Memory B cell (primary cell): ENCODE measurements at regions not wholly inside any gene's neighbourhood (a gene's known extent, or its start where the extent isn't known, plus 50 kb on each side); places are given as distances from the start of the nearest gene placed in this dataset.

Experiments
- ATAC-seq: fragments of 150-1000 bp; cut with Tn5 transposase; 2 replicates; pipeline ENCODE4 v1.10.0; 2021; ENCODE audit warnings: low read depth, mild to moderate bottlenecking, moderate library complexity
- DNase-seq, 2 donors: peaks; one replicate each; pipeline ENCODE4 v3.0.0; 2022; ENCODE audit warnings: low spot score in 2 of 2
- H3K27ac Mint-ChIP-seq: one replicate; pipeline ENCODE4 v1.8.0; 2022; ENCODE audit warnings: mild to moderate bottlenecking, moderate library complexity, mixed read lengths
- H3K27me3 Mint-ChIP-seq: one replicate; pipeline ENCODE4 v1.8.0; 2022; ENCODE audit warnings: mixed read lengths
- H3K36me3 Mint-ChIP-seq: one replicate; pipeline ENCODE4 v1.8.0; 2022; ENCODE audit warnings: mild to moderate bottlenecking, mixed read lengths
- H3K4me1 Mint-ChIP-seq: one replicate; pipeline ENCODE4 v1.8.0; 2022; ENCODE audit warnings: mixed read lengths
- H3K4me3 Mint-ChIP-seq: one replicate; pipeline ENCODE4 v1.8.0; 2022; ENCODE audit warnings: mild to moderate bottlenecking, moderate library complexity, mixed read lengths
- H3K9me3 Mint-ChIP-seq: one replicate; pipeline ENCODE4 v1.8.0; 2022; ENCODE audit warnings: mixed read lengths

DNA sequence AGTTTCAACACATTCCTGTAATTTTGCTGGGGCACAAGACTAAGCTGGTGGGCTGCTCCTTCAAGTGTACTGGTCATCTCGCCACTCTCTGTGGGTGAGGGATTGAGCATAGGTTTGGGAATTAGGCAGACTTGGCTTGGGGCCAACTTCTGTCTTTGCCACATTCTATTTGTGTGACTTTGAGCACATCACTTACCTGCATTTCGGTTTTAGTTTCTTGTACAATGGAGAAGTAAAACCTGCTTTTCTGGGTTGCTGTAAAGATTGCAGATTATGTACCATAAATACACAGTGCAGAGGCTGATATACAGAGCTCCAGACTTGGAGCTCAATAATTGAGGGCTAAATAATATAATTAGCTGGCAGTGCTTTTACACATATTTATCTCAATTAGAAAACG is 162.1 kb downstream of the C3orf38 start:
- Mint-ChIP-seq H3K27ac (no peak overlapping the region), H3K27me3 (no peaks in the 10 kb centered on the region), H3K4me3 (no peak overlapping the region), H3K4me1 (no peaks in the 10 kb centered on the region), H3K36me3 (no peaks in the 10 kb centered on the region), H3K9me3 (no peaks in the 10 kb centered on the region)
- DNase-seq (no peak), ATAC-seq (no peak)

DNA sequence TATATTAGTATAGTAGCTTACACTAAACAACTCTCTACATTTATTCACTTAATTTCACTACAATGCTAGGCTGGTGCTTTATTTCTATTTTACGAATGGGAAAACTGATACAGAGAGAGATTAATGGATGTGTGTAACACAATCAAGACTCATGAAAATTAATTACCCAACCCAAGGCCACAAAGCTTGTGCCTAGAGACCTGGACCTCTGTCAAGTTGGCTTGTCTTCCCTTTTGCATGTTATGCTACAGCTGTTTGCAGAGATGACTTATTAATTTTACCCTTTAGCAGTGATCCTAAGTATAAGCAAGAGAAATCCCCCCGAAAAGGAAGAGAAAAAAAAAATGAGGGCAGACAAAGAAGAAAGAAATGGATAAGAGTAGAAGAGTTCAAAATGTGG is 162.5 kb downstream of the C3orf38 start:
- no peak overlapping the region for H3K27ac Mint-ChIP-seq
- ATAC-seq, result no peak
- no peaks in the 10 kb centered on the region for H3K27me3 Mint-ChIP-seq
- no peaks in the 10 kb centered on the region for H3K36me3 Mint-ChIP-seq
- no peak overlapping the region for H3K4me3 Mint-ChIP-seq
- H3K9me3 Mint-ChIP-seq, result no peaks in the 10 kb centered on the region
- no peak for DNase-seq
- no peaks in the 10 kb centered on the region for H3K4me1 Mint-ChIP-seq

DNA sequence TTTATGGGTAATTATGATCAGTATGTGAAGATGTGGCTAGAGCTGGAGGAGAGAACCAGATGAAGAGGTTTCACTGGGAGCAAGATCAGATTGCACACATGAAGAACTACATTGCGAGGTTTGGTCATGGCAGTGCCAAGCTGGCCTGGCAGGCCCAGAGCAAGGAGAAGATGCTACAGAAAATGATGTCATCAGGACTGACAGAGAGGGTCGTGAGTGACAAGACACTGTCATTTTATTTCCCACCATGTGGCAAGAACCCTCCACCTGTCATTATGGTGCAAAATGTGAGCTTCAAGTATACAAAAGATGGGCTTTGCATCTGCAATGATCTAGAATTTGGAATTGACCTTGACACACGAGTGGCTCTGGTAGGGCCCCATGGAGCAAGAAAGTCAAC is 168.3 kb downstream of the C3orf38 start:
- Mint-ChIP-seq H3K4me3 (no peak overlapping the region), H3K4me1 (no peaks in the 10 kb centered on the region), H3K36me3 (no peaks in the 10 kb centered on the region), H3K27me3 (peaks cover 4% of the 10 kb centered on the region), H3K9me3 (no peaks in the 10 kb centered on the region), H3K27ac (no peak overlapping the region)
- ATAC-seq (no peak), DNase-seq (no peak)

DNA sequence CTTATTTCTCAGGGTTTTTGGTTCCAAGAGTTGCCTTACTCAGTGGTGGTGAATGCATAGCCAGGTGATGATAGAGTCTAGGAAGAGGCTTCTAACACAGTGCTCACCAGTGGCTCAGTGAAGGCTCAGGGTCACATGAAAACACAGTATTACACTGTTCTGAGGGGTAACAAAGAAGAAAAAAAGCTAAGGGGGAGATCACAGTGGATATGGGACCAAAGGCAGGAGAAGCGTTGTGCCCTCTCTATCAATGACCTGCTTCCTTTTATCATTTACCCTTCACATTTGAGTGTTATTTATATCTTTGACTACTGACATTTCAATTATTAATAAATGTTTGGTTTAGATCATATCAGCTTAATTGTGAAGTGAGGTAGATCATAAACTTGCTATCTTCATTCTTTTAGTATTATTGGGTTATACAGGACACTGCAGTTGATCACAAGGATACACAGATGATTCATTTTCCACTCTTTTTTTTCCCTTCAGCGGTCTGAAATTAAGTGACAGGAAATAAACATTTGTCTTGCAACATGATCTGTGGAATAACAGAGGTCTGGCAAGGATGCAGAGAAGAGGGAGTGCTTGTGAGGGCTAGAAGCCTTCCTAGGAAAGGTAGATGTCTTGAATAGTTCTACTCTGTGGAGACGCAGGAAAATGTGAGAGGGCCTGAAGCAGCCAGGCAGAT is 171.7 kb downstream of the C3orf38 start:
- no peak overlapping the region for H3K4me3 Mint-ChIP-seq
- H3K27ac Mint-ChIP-seq, result no peak overlapping the region
- peaks cover 6% of the 10 kb centered on the region for H3K9me3 Mint-ChIP-seq
- H3K27me3 Mint-ChIP-seq, result peaks cover 4% of the 10 kb centered on the region
- no peak for DNase-seq
- H3K36me3 Mint-ChIP-seq, result no peaks in the 10 kb centered on the region
- no peak for ATAC-seq
- no peaks in the 10 kb centered on the region for H3K4me1 Mint-ChIP-seq

DNA sequence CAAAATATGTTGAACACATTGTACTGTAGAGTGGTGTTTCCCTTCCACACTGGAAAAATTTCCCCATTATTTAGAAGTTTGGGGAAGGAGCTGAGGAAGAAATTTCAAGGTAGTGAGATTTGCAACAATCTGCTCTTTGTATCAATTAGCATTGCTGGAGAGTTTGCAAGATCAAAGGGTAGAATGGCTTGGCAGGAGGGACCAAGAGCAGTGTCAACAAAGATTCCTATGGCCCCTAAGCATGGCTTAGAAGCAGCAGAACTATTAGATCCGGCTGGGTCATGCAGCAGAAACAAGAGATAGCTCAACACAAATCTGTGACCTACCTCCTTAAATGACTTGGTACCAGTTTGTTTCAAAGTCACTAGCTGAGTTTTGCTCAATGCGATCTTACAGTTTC is 175.0 kb downstream of the C3orf38 start:
- H3K4me1 Mint-ChIP-seq, result no peaks in the 10 kb centered on the region
- H3K27me3 Mint-ChIP-seq, result no peaks in the 10 kb centered on the region
- no peaks in the 10 kb centered on the region for H3K36me3 Mint-ChIP-seq
- H3K4me3 Mint-ChIP-seq, result no peak overlapping the region
- H3K27ac Mint-ChIP-seq, result no peak overlapping the region
- peaks cover 6% of the 10 kb centered on the region for H3K9me3 Mint-ChIP-seq
- no peak for DNase-seq
- no peak for ATAC-seq

DNA sequence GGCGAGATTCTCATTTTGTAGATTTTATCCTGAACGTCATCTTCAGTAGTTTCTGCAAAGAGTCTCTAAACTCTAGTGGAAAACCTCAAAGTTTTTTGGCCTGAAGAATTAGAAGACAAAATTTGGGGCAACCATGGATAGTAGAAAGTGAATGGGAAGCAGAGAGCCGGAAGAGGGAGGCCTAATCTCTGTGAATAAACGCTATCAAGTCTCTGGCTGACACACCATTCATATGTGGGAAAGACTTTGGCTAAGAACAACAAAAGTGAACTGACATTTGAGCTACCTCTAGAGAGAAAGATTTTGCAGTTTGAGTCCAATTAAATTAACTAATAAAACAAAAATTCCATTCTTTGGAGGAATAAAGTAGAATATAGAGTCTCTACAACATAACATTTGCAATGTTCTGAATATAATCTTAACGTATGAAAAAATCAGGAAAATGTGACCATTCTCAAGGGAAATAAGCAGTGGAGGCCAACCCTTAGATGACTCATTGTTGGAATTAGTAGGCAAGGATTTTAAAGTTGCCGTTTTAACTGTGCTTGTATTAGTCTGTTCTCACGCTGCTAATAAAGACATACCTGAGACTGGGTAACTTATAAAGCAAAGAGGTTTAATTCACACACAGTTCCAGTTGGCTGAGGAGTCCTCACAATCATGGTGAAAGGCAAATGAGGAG is 184.6 kb downstream of the C3orf38 start:
- Mint-ChIP-seq H3K27ac (no peak overlapping the region), H3K9me3 (peaks cover 16% of the 10 kb centered on the region), H3K27me3 (no peaks in the 10 kb centered on the region), H3K4me1 (no peaks in the 10 kb centered on the region), H3K36me3 (peaks cover 3% of the 10 kb centered on the region), H3K4me3 (no peak overlapping the region)
- no peak for DNase-seq
- ATAC-seq, result no peak

DNA sequence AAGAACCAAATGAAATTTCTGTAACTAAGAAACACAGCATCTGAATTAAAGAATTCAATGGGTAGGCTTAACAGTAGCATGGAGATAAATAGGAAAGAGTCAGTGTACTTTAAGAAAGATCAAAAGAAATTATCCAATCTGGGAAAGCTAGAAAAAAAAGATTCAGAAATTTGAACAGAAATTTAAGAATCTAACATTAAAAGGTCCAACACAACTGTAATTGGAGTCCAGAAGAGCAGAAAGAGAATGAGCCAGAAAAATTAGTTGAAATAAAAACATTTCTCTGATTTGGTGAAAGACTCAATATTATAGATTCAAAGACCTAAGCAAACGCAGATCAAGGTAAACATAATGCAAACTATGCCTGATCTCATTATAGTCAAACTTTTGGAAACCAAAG is 187.1 kb downstream of the C3orf38 start:
- peaks cover 3% of the 10 kb centered on the region for H3K36me3 Mint-ChIP-seq
- DNase-seq (no peak), ATAC-seq (no peak)
- peaks cover 16% of the 10 kb centered on the region for H3K9me3 Mint-ChIP-seq
- no peak overlapping the region for H3K4me3 Mint-ChIP-seq
- no peaks in the 10 kb centered on the region for H3K4me1 Mint-ChIP-seq
- no peaks in the 10 kb centered on the region for H3K27me3 Mint-ChIP-seq
- no peak overlapping the region for H3K27ac Mint-ChIP-seq

DNA sequence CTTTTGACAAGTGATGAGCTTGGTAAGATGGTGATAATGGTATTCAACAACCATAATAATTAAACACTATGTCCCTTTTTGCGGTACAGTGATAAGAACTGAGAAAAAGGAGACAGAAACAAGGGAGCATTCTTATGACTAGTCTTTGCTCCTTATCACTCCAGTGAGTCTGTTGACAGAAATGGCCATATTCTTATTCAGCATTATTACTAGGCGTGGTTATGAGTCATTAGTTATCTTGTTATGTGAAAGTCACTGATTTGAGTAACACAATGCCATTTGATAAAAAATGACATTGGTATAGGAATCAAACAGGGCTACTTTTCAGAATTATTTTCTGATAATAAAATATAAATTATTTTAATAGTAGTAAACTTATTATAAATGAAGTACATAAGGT is 193.5 kb downstream of the C3orf38 start:
- no peak for ATAC-seq
- Mint-ChIP-seq H3K4me1 (no peaks in the 10 kb centered on the region), H3K9me3 (no peaks in the 10 kb centered on the region), H3K27me3 (no peaks in the 10 kb centered on the region), H3K36me3 (no peaks in the 10 kb centered on the region), H3K4me3 (no peak overlapping the region), H3K27ac (no peak overlapping the region)
- DNase-seq, result no peak

DNA sequence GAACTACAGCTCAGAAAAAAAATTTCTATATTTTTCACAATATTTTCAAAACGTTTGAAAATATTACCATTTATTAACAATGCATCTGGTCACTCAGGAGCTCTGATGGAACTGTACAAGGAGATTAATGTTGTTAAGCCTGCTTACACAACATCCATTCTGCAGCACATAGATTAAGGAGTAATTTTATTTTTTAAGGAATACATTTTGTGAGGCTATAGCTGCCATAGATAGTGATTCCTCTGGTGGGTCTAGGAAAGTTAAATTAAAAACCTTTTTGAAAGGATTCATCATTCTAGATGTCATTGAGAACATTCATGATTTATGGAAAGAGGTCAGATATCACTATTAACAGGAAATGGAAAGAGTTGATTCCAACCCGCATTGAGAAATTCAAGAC is 196.9 kb downstream of the C3orf38 start:
- Mint-ChIP-seq H3K36me3 (no peaks in the 10 kb centered on the region), H3K4me3 (no peak overlapping the region), H3K27ac (no peak overlapping the region), H3K9me3 (peaks cover 2% of the 10 kb centered on the region), H3K4me1 (no peaks in the 10 kb centered on the region), H3K27me3 (no peaks in the 10 kb centered on the region)
- no peak for ATAC-seq
- no peak for DNase-seq

DNA sequence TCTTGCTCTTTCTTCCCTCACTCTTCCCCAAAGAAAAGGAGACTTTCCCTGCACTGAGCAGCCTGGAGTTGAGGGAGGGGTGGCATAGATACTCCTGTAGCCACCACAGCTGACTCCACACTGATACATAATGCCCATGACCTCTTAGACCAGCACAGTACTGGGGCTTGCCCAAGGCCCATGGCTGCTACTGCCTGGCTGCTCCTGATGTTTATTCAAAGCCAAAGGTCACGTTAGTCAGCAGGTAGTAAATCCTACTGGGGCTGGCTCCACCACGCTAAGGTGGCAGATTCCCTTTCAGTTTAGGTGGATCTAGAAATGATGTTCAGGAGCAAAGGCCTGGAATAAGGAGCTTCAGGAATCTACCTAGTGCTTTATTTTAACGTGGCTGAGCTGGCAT is 212.7 kb downstream of the C3orf38 start:
- peaks cover 4% of the 10 kb centered on the region for H3K36me3 Mint-ChIP-seq
- peaks cover 1% of the 10 kb centered on the region for H3K27me3 Mint-ChIP-seq
- peaks cover 4% of the 10 kb centered on the region for H3K9me3 Mint-ChIP-seq
- peaks cover 10% of the 10 kb centered on the region for H3K4me1 Mint-ChIP-seq
- DNase-seq, result no peak
- no peak overlapping the region for H3K27ac Mint-ChIP-seq
- H3K4me3 Mint-ChIP-seq, result no peak overlapping the region
- ATAC-seq, result no peak

DNA sequence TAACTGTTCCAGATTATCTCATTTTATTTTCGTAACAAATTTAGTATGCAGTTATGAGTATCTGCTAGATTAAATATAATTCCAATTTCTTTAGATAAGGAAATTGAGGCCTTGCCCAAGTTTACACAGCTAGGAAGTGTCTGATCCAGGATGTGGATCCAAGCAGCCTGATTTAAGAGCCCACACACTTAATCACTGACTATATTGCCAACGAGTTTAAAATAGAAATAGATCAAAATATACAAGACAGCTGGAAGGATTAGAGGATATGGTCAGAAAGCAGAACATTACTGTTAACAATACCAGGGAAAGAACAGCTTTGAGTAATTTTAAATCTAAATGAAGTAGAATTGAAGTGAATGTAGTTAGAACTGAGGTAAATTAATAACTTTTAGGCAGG is 215.2 kb downstream of the C3orf38 start:
- Mint-ChIP-seq H3K4me1 (peaks cover 10% of the 10 kb centered on the region), H3K27me3 (peaks cover 1% of the 10 kb centered on the region), H3K36me3 (peaks cover 4% of the 10 kb centered on the region), H3K9me3 (peaks cover 3% of the 10 kb centered on the region), H3K4me3 (no peak overlapping the region), H3K27ac (no peak overlapping the region)
- DNase-seq, result no peak
- no peak for ATAC-seq

DNA sequence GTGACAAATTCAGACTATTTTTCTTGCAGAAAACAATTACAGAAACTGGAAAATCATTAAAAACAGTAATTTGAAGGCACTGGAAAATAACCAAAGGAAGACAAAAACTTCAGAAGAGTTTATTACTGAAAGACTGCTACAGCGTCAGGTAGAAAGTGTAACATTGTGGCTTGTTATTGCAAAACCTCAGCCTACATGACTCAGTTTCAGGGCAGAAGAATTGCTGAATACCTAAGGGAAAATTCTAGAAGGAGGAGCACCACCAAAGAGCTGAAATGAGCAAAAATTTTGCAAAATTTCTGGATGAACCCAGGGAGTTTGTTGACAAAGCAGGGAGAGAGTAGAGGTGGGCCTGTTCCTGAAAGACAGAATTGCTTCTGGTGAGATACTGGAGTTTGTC is 219.6 kb downstream of the C3orf38 start:
- Mint-ChIP-seq H3K27ac (no peak overlapping the region), H3K9me3 (peaks cover 13% of the 10 kb centered on the region), H3K4me3 (no peak overlapping the region), H3K4me1 (no peaks in the 10 kb centered on the region), H3K27me3 (no peaks in the 10 kb centered on the region), H3K36me3 (peaks cover 4% of the 10 kb centered on the region)
- no peak for ATAC-seq
- no peak for DNase-seq

DNA sequence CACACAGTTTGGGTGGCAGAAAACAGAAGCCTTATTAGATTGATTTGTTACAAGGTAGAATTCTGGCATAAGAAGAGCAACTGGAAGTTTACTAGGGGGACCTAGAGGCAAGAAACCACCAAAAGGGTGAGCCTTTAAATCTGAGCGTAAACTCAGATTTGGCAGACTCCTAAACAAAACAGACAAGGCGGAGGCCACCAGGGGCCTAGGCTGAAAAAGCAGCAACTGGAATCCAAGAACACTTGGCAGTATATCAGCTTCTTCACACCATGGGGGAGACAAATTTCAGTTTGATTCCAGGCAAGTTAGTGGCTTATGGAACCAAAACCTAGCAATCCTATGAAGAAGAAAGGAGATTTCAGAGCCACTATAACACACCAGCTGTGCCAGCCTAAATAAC is 220.0 kb downstream of the C3orf38 start:
- Mint-ChIP-seq H3K27ac (no peak overlapping the region), H3K4me1 (no peaks in the 10 kb centered on the region)

DNA sequence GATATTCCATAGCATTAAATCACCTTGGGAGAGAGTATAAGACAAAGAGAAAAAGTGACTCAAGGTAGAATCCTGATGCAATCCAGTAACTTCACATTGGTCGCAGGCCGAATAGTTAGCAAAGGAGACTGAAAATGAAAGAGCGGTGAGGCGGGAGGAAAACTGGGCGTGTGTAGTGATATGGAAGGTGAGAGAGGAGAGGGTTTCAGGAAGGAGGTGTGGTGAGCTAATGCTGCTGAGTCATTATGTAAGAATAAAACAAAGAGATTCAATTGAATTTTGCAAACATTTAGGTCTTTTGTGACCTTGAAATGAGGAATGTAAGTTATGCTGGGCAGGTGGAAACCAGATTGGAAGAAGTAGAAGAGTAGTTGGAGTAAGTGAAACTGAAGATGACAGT is 235.3 kb downstream of the C3orf38 start:
- H3K4me1 Mint-ChIP-seq, result peaks cover 3% of the 10 kb centered on the region
- H3K4me3 Mint-ChIP-seq, result no peak overlapping the region
- peaks cover 2% of the 10 kb centered on the region for H3K36me3 Mint-ChIP-seq
- H3K27ac Mint-ChIP-seq, result no peak overlapping the region
- H3K9me3 Mint-ChIP-seq, result peaks cover 10% of the 10 kb centered on the region
- peaks cover 2% of the 10 kb centered on the region for H3K27me3 Mint-ChIP-seq
- ATAC-seq (no peak), DNase-seq (no peak)

More for the DNA sequence above, 220.0 kb downstream of the C3orf38 start:
- H3K9me3 Mint-ChIP-seq, result peaks cover 13% of the 10 kb centered on the region
- peaks cover 4% of the 10 kb centered on the region for H3K36me3 Mint-ChIP-seq
- no peak for DNase-seq
- no peaks in the 10 kb centered on the region for H3K27me3 Mint-ChIP-seq
- H3K4me3 Mint-ChIP-seq, result no peak overlapping the region
- ATAC-seq, result no peak

DNA sequence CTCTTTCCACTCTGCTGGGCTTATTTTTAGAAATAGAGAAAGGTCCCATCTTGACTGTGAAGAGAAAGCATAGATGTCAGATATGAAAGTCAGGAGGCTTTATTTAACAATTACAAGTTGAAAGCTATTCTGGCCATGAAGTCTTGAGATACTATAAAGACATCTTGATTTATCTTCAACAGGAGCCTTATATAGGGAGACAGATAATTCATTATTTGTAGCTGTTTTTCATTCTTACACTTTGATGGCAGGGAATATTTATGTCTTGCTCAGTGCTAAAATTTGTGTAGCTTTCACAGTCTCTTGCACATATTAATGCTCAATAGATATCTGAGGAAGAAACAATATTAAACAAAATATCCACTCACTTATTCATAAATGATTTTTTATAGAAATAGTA is 248.8 kb downstream of the C3orf38 start:
- Mint-ChIP-seq H3K4me1 (no peaks in the 10 kb centered on the region), H3K9me3 (peaks cover 1% of the 10 kb centered on the region), H3K27me3 (no peaks in the 10 kb centered on the region), H3K36me3 (no peaks in the 10 kb centered on the region), H3K4me3 (no peak overlapping the region), H3K27ac (no peak overlapping the region)
- DNase-seq (no peak), ATAC-seq (no peak)
